Parathyroid adenoma (tissue), 2 donors: ENCODE measurements at regions not wholly inside any gene's neighbourhood (a gene's known extent, or its start where the extent isn't known, plus 50 kb on each side); places are given as distances from the start of the nearest gene placed in this dataset.
"Not testable (repeated sequence)": the region's sequence is repeated elsewhere in the genome, so short reads cannot be mapped to it uniquely, and the experiment has no call there.

ENCODE experiments used
- H2AFZ ChIP-seq: fragments of 300-600 bp; sonication (generic); one replicate; pipeline ENCODE4 v1.7.0; 2017; ENCODE audit warnings: antibody characterized with exemption, mild to moderate bottlenecking
- H3K27ac ChIP-seq: fragments of 300-600 bp; sonication (generic); one replicate; pipeline ENCODE4 v1.7.0; 2017
- H3K27me3 ChIP-seq: fragments of 300-600 bp; sonication (generic); one replicate; pipeline ENCODE4 v1.7.0; 2017; ENCODE audit warnings: low read length; ENCODE audit not compliant: control insufficient read depth, insufficient read depth
- H3K36me3 ChIP-seq: fragments of 300-600 bp; sonication (generic); one replicate; pipeline ENCODE4 v1.7.0; 2017; ENCODE audit warnings: low read length; ENCODE audit not compliant: control insufficient read depth, insufficient read depth
- H3K4me1 ChIP-seq: fragments of 300-600 bp; sonication (generic); one replicate; pipeline ENCODE4 v1.7.0; 2017; ENCODE audit warnings: control low read depth
- H3K4me2 ChIP-seq: fragments of 300-600 bp; sonication (generic); one replicate; pipeline ENCODE4 v1.7.0; 2017; ENCODE audit warnings: low read length
- H3K4me3 ChIP-seq: fragments of 300-600 bp; sonication (generic); one replicate; pipeline ENCODE4 v1.7.0; 2017; ENCODE audit warnings: low read depth, low read length
- H3K79me2 ChIP-seq: fragments of 300-600 bp; sonication (generic); one replicate; pipeline ENCODE4 v1.7.0; 2017; ENCODE audit warnings: control low read depth
- H3K9ac ChIP-seq: fragments of 300-600 bp; sonication (generic); one replicate; pipeline ENCODE4 v1.7.0; 2017; ENCODE audit warnings: mild to moderate bottlenecking
- H3K9me3 ChIP-seq: fragments of 300-600 bp; sonication (generic); one replicate; pipeline ENCODE4 v1.7.0; 2017; ENCODE audit warnings: low read length; ENCODE audit not compliant: control insufficient read depth
- CTCF ChIP-seq: fragments of 300-600 bp; sonication (generic); IDR thresholded peaks from one replicate; pipeline ENCODE4 v1.7.0; 2017; ENCODE audit warnings: antibody characterized with exemption, mild to moderate bottlenecking
- donor health status: primary hyperparathyroidism.

- H3K9ac ChIP-seq, result not testable (repeated sequence)
These were observed 80.7 kb downstream of the SPTSSA start for GRCh38 chr14:34381304-34381703.

GRCh38 chr14:34380471-34380845 lies 81.6 kb downstream of the SPTSSA start:
- Histone ChIP-seq H2AFZ (no peak overlapping the region), H3K9me3 (no peaks in the 10 kb centered on the region), H3K9ac (no peak overlapping the region), H3K4me1 (no peaks in the 10 kb centered on the region), H3K27me3 (no peaks in the 10 kb centered on the region), H3K79me2 (no peaks in the 10 kb centered on the region), H3K4me3 (no peak overlapping the region), H3K4me2 (no peak overlapping the region), H3K36me3 (no peaks in the 10 kb centered on the region), H3K27ac (no peak overlapping the region)
- no peak for TF ChIP-seq CTCF

More at GRCh38 chr14:34381304-34381703, 80.7 kb downstream of the SPTSSA start:
- not testable (repeated sequence) for H3K27ac ChIP-seq, H2AFZ ChIP-seq, H3K4me3 ChIP-seq, H3K4me1 ChIP-seq, H3K36me3 ChIP-seq, H3K27me3 ChIP-seq, H3K4me2 ChIP-seq, H3K9me3 ChIP-seq, H3K79me2 ChIP-seq

- Histone ChIP-seq H3K9me3 (no peaks in the 10 kb centered on the region), H3K4me1 (no peaks in the 10 kb centered on the region), H3K79me2 (no peaks in the 10 kb centered on the region), H3K4me2 (no peak overlapping the region), H3K4me3 (no peak overlapping the region), H3K36me3 (no peaks in the 10 kb centered on the region), H3K9ac (no peak overlapping the region), H3K27me3 (no peaks in the 10 kb centered on the region), H2AFZ (no peak overlapping the region), H3K27ac (no peak overlapping the region)
- no peak for TF ChIP-seq CTCF
These were observed 82.1 kb downstream of the SPTSSA start for GRCh38 chr14:34379816-34380470.

- H3K4me2 ChIP-seq, result no peak overlapping the region
- no peak overlapping the region for H3K9ac ChIP-seq
- no peak overlapping the region for H3K4me3 ChIP-seq
- no peaks in the 10 kb centered on the region for H3K36me3 ChIP-seq
- TF ChIP-seq CTCF, result no peak
- no peak overlapping the region for H2AFZ ChIP-seq
- H3K9me3 ChIP-seq, result no peaks in the 10 kb centered on the region
- no peaks in the 10 kb centered on the region for H3K79me2 ChIP-seq
- H3K27ac ChIP-seq, result no peak overlapping the region
- no peaks in the 10 kb centered on the region for H3K4me1 ChIP-seq
- no peaks in the 10 kb centered on the region for H3K27me3 ChIP-seq
These were observed 85.3 kb downstream of the SPTSSA start for GRCh38 chr14:34376649-34377267.

- H3K4me2 ChIP-seq, result no peak overlapping the region
- H3K27me3 ChIP-seq, result no peaks in the 10 kb centered on the region
- H3K9ac ChIP-seq, result no peak overlapping the region
- no peaks in the 10 kb centered on the region for H3K9me3 ChIP-seq
- no peak for TF ChIP-seq CTCF
- H2AFZ ChIP-seq, result no peak overlapping the region
- no peaks in the 10 kb centered on the region for H3K4me1 ChIP-seq
- no peaks in the 10 kb centered on the region for H3K79me2 ChIP-seq
- H3K36me3 ChIP-seq, result no peaks in the 10 kb centered on the region
- H3K4me3 ChIP-seq, result no peak overlapping the region
- H3K27ac ChIP-seq, result no peak overlapping the region
These were observed 86.9 kb downstream of the SPTSSA start for GRCh38 chr14:34374998-34375740.
